Karpas-422 (cell line): ENCODE measurements at regions not wholly inside any gene's neighbourhood (a gene's known extent, or its start where the extent isn't known, plus 50 kb on each side); places are given as distances from the start of the nearest gene placed in this dataset.

Experiments used
- DNase-seq: peaks from one replicate; pipeline ENCODE4 v3.0.0-alpha.2; 2015
- H2AFZ ChIP-seq: fragments of 200-600 bp; sonication (generic); 2 replicates; pipeline ENCODE4 v1.6.1; 2014; ENCODE audit warnings: antibody characterized with exemption, low read length, mixed read lengths
- H3K27ac ChIP-seq: fragments of 200-600 bp; sonication (generic); 2 replicates; pipeline ENCODE4 v1.5.1; 2014; ENCODE audit warnings: mild to moderate bottlenecking, low read length, moderate library complexity
- H3K27me3 ChIP-seq: fragments of 200-600 bp; sonication (generic); 2 replicates; pipeline ENCODE4 v1.6.1; 2014; ENCODE audit warnings: low read length, mixed read lengths
- H3K36me3 ChIP-seq: fragments of 200-600 bp; sonication (generic); 2 replicates; pipeline ENCODE4 v1.6.1; 2014; ENCODE audit warnings: low read length, mixed read lengths; ENCODE audit not compliant: insufficient read depth
- H3K4me1 ChIP-seq: fragments of 200-600 bp; sonication (generic); 2 replicates; pipeline ENCODE4 v1.6.1; 2014; ENCODE audit warnings: mild to moderate bottlenecking, low read length, mixed read lengths
- H3K4me2 ChIP-seq: fragments of 200-600 bp; sonication (generic); 2 replicates; pipeline ENCODE4 v1.6.1; 2014; ENCODE audit warnings: low read length, low read depth, mild to moderate bottlenecking; ENCODE audit not compliant: poor library complexity, severe bottlenecking
- H3K4me3 ChIP-seq: fragments of 200-600 bp; sonication (generic); 2 replicates; pipeline ENCODE4 v1.5.1; 2014; ENCODE audit warnings: mild to moderate bottlenecking, antibody characterized with exemption, low read length, mixed read lengths
- H3K79me2 ChIP-seq: fragments of 200-600 bp; sonication (generic); 2 replicates; pipeline ENCODE4 v1.6.1; 2014; ENCODE audit warnings: mild to moderate bottlenecking, low read length, mixed read lengths
- H3K9ac ChIP-seq: fragments of 200-600 bp; sonication (generic); 2 replicates; pipeline ENCODE4 v1.6.0; 2014; ENCODE audit warnings: low read length
- H3K9me2 ChIP-seq: fragments of 200-600 bp; sonication (generic), shearing (Covaris generic); replicated peaks from 2 replicates; pipeline ENCODE4 v1.6.0; 2014; ENCODE audit warnings: mild to moderate bottlenecking, low read length, moderate library complexity; ENCODE audit not compliant: insufficient read depth
- H3K9me3 ChIP-seq: fragments of 300-700, 200-600 bp; sonication (generic); 2 replicates; pipeline ENCODE4 v1.6.1; 2014; ENCODE audit warnings: low read length, mixed read lengths
- H4K20me1 ChIP-seq: fragments of 200-600 bp; sonication (generic); 2 replicates; pipeline ENCODE4 v1.6.1; 2014; ENCODE audit warnings: mild to moderate bottlenecking, antibody characterized with exemption, low read length, low read depth; ENCODE audit not compliant: insufficient read depth

DNA sequence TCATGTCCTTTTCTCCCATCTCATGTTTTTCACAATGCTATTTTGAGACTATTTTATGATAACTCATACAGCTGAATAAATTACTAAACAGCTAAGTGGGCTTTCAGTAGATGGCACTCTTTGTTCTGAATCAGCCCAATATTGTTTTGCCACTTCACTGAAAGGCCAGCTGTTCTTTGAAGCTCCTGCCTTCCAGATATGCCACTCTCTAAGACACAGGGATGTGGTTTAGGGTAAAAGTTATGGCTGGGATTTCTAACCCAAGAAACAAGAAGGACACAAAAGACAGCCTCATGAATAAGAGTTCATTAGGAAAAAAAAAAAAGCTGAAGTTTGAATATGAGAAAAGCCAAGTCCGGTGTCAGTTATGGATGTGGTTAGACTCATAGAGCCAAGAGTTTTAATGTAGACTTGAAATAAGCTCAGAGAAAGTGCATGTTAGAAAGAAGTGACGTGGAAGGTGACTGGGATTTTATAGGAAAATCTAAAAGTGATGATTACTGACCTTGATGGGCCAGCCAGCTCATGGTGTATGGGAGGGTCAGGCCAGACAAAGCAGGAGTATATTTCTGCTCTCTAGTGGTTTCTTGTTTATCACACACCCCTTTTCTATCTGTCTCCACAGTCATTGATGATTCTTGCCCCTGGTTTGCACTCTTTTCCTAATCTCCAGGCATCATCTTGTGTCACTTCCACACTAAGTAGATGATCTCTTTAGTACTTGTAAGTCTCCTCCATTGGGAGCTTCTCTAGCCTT lies 488.5 kb downstream of the NR2F1-AS1 start:
- H3K79me2 ChIP-seq, result no peaks in the 10 kb centered on the region
- H3K27me3 ChIP-seq, result no peaks in the 10 kb centered on the region
- no peak overlapping the region for H3K27ac ChIP-seq
- H3K4me1 ChIP-seq, result no peaks in the 10 kb centered on the region
- no peaks in the 10 kb centered on the region for H4K20me1 ChIP-seq
- no peak overlapping the region for H3K9ac ChIP-seq
- 0 out of 2 replicates have a peak, but pooled peaks cover 4% of the 10 kb centered on the region for H3K9me2 ChIP-seq
- H2AFZ ChIP-seq, result no peak overlapping the region
- H3K9me3 ChIP-seq, result no peaks in the 10 kb centered on the region
- H3K4me2 ChIP-seq, result no peak overlapping the region
- no peaks in the 10 kb centered on the region for H3K36me3 ChIP-seq
- no peak for DNase-seq
- no peak overlapping the region for H3K4me3 ChIP-seq

DNA sequence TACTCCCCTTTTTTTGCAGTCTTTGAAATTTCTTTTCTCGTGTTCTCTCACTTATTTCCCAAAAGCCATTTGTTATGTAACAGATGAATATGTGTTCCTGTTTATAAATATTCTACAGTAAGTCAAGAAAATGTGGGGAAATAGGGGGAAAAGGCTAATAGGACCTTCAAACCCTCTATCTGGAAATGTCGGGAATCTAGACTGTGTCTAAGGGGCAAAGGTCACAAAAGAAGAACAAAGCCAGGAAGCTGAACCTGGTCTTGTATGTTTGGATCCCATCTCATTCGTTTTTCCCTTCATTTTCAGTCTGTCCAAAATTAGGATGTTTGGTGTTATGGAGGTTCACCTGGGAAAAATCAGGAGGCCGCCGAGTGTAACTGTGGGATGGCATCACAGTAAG lies 490.3 kb downstream of the NR2F1-AS1 start:
- no peak overlapping the region for H3K9ac ChIP-seq
- H3K4me3 ChIP-seq, result no peak overlapping the region
- no peak overlapping the region for H3K27ac ChIP-seq

DNA sequence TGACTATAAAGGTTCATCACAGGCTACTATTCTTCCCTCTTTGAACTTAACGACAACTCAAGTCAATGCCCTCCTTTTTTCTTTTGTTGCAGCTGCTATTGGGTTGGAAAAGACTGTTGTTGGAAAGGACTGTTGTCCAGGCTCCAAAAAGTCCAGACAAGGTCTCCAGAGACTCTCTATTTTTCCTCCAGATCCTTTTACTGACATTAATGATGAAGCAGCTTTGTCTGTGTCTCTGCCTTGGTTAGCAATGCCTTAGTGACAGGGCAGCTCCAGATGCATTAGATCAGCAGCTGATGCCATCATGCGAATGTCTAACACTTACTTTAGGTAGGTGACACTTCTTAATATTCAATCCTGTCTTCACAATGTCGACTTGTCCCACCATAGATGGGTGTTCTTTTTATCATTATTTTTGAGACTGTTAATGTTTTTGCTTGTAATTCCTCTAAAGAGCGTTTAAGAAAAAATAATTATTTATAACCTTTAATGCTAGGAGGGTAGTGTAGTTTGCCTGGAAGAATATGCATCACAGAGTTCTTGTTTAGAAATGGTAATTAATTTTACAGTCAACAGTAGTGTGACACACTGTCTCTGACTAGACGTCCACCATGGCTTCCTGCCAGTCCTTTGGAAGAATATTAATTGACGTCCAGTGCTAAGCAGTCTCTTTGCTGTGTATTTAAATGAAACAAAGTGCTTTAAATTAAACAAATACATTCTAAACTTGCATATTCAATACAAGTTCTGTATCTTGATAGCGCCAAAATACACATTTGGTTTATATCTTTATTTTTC lies 492.2 kb downstream of the NR2F1-AS1 start:
- Histone ChIP-seq H3K4me3 (no peak overlapping the region), H3K9ac (no peak overlapping the region), H2AFZ (no peak overlapping the region), H3K4me1 (no peaks in the 10 kb centered on the region), H3K27ac (no peak overlapping the region), H3K9me2 (0 out of 2 replicates have a peak, but pooled peaks cover 4% of the 10 kb centered on the region), H3K9me3 (no peaks in the 10 kb centered on the region), H3K27me3 (no peaks in the 10 kb centered on the region), H4K20me1 (no peaks in the 10 kb centered on the region), H3K79me2 (no peaks in the 10 kb centered on the region), H3K4me2 (no peak overlapping the region), H3K36me3 (no peaks in the 10 kb centered on the region)
- DNase-seq, result no peak

More for the DNA sequence above, 490.3 kb downstream of the NR2F1-AS1 start:
- Histone ChIP-seq H3K9me3 (no peaks in the 10 kb centered on the region), H3K4me1 (no peaks in the 10 kb centered on the region), H3K4me2 (no peak overlapping the region), H3K9me2 (0 out of 2 replicates have a peak, but pooled peaks cover 4% of the 10 kb centered on the region), H3K79me2 (no peaks in the 10 kb centered on the region), H3K36me3 (no peaks in the 10 kb centered on the region), H4K20me1 (no peaks in the 10 kb centered on the region), H3K27me3 (no peaks in the 10 kb centered on the region), H2AFZ (no peak overlapping the region)
- no peak for DNase-seq

DNA sequence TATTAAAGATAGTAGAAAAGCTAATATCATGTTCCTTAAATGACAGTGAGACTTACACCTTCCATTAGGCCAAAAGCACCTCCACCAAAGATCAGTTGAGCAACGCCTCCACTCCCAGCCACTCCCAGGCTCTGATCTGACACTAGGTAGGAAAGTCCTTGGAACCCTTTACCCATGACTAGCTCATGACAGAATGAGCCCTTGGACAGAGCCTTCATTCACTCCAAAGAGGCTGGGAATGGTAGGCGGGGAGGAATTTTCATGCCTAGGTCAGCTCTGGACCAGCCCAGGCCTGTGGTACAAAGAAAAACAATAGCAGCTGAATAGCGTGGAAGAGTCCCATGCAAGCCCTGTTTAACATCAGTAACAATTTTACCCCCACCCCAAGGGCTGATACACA lies 493.7 kb downstream of the NR2F1-AS1 start:
- Histone ChIP-seq H3K27me3 (no peaks in the 10 kb centered on the region), H2AFZ (no peak overlapping the region), H3K4me2 (no peak overlapping the region), H3K4me1 (no peaks in the 10 kb centered on the region), H3K79me2 (no peaks in the 10 kb centered on the region), H3K9ac (no peak overlapping the region), H3K36me3 (no peaks in the 10 kb centered on the region), H4K20me1 (no peaks in the 10 kb centered on the region), H3K9me3 (no peaks in the 10 kb centered on the region), H3K9me2 (0 out of 2 replicates have a peak, but pooled peaks cover 4% of the 10 kb centered on the region), H3K4me3 (no peak overlapping the region), H3K27ac (no peak overlapping the region)
- no peak for DNase-seq

DNA sequence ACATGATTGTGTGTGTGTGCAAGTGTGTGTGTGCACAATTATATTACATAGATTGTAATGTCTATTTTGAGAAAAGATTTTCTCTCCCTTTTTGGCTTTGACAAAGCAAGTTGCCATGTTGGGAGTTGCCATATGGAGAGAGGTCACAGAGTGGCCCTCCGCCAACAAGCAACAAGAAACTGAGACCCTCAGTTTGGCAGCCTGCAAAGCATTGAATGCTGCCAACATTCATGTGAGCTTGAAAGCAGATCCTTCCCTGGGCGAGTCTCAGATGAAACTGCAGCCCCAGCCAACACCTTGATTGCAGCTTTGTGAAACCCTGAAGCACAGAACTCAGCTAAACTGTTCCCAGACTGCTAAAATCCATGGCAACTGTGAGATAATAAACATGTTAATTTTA lies 498.0 kb downstream of the NR2F1-AS1 start:
- Histone ChIP-seq H3K4me2 (no peak overlapping the region), H3K27me3 (no peaks in the 10 kb centered on the region), H3K9ac (no peak overlapping the region), H3K79me2 (no peaks in the 10 kb centered on the region), H3K9me2 (no peaks in the 10 kb centered on the region), H4K20me1 (no peaks in the 10 kb centered on the region), H2AFZ (no peak overlapping the region), H3K36me3 (no peaks in the 10 kb centered on the region), H3K4me3 (no peak overlapping the region), H3K9me3 (no peaks in the 10 kb centered on the region), H3K27ac (no peak overlapping the region), H3K4me1 (no peaks in the 10 kb centered on the region)
- no peak for DNase-seq

DNA sequence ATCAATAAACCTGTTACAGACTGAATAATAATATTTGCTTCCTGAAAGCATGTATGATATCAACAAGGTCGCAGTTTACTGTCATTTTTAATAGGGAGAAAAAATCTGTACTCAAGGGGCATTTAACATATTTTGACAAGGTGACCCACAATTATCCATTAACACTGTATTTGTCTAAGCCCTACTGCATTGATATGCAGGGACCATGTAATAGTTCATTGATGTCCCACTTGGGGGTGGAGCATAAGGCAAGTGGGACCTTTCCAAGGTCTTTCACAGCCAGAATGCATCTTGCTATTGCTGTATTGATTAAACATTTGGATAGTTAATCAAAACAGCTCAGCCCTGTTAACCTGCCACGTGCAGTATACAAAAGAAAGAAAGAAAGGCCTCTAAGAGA lies 502.0 kb downstream of the NR2F1-AS1 start:
- no peak overlapping the region for H3K4me2 ChIP-seq
- H3K79me2 ChIP-seq, result no peaks in the 10 kb centered on the region
- no peaks in the 10 kb centered on the region for H3K9me2 ChIP-seq
- H2AFZ ChIP-seq, result no peak overlapping the region
- H3K9me3 ChIP-seq, result no peaks in the 10 kb centered on the region
- H3K27ac ChIP-seq, result no peak overlapping the region
- DNase-seq, result no peak
- H3K27me3 ChIP-seq, result no peaks in the 10 kb centered on the region
- H3K4me3 ChIP-seq, result no peak overlapping the region
- H3K36me3 ChIP-seq, result no peaks in the 10 kb centered on the region
- H3K4me1 ChIP-seq, result no peaks in the 10 kb centered on the region
- no peak overlapping the region for H3K9ac ChIP-seq
- no peaks in the 10 kb centered on the region for H4K20me1 ChIP-seq

DNA sequence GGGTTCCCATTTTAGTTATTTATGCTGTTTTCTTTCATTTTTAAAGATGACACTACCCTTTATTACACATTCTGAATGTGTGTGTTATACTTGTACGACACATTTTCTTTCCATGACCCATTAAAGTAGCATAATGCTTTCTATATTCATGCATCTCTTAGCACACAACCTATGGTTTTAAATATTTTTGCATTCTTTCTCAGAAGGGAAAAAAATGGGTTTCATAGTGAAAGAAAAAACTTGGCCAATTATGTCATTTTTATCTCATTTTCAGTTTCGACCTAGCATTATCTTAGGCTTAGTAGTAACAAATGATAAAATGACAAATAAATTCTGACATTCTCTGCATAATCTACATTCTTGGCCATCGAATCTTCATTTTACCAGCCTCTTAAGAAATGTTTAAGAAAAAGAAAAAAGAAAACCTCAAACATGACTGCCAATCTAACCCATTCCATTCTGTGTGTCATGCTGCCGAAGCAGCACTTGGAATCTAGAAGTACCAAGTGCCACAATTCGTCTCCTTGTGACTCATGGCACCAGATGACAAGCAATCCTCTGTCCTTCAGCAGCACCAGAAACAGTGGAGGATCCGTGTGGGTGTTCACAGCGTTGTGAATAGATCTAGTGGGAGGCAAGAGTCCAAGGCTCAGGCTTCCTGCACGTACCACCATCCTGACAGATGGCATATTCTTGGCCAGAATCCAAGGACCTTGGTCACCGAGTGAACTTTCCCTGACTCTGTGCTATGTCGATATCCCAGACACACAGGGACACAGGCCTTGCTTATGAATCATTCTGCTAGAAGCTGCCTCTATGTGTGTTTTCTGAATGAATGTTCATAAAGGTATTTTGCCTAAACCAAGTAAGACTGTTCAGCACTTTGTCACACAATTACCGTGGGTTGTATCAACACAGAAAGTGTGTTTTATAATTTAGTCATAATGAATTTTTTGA lies 502.7 kb downstream of the NR2F1-AS1 start:
- no peak overlapping the region for H3K27ac ChIP-seq
- no peaks in the 10 kb centered on the region for H3K79me2 ChIP-seq
- H3K9me3 ChIP-seq, result no peaks in the 10 kb centered on the region
- no peak for DNase-seq
- no peaks in the 10 kb centered on the region for H3K36me3 ChIP-seq
- H3K4me3 ChIP-seq, result no peak overlapping the region
- no peak overlapping the region for H3K9ac ChIP-seq
- H2AFZ ChIP-seq, result no peak overlapping the region
- H3K27me3 ChIP-seq, result no peaks in the 10 kb centered on the region
- H3K9me2 ChIP-seq, result no peaks in the 10 kb centered on the region
- no peaks in the 10 kb centered on the region for H4K20me1 ChIP-seq
- H3K4me1 ChIP-seq, result no peaks in the 10 kb centered on the region
- no peak overlapping the region for H3K4me2 ChIP-seq
